ENCODE measurements at regions not wholly inside any gene's neighbourhood (a gene's known extent, or its start where the extent isn't known, plus 50 kb on each side); places are given as distances from the start of the nearest gene placed in this dataset.

DNA sequence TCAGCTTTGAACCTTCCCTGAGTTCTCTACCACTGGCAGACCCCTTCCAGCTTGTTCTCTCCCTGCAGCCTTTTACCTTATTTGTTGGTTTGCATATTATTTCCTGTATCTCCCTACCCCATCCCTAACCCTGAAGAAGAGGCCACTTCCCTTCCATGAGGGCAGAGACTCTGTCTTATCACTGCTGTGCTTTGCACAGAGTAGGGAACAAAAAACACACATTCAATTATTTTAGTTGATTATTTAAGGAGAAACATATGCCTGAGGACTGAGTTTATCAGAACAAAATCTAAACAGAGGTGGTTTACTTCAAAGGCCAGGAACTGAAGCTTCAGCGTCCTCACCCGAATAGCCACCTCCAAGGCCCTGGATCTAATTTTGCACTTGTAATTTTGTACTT is 111.7 kb upstream of the RFLNA start:
- DNase-seq (ENCODE audit: low read depth): no peak
- no peak for TF ChIP-seq CTCF (conservative IDR thresholded peaks at IDR 0.05; ENCODE audit: control insufficient read depth, insufficient read depth, low read depth, low read length)
- no peak overlapping the region for H3K4me3 ChIP-seq (ENCODE audit: control insufficient read depth, low read depth, low read length)

- DNase-seq (ENCODE audit: low read depth): no peak
- H3K4me3 ChIP-seq (ENCODE audit: control insufficient read depth, low read depth, low read length): no peak overlapping the region
- TF ChIP-seq CTCF (conservative IDR thresholded peaks at IDR 0.05; ENCODE audit: control insufficient read depth, insufficient read depth, low read depth, low read length): no peak
Measured at GRCh38 chr12:124184456-124184855, 110.4 kb upstream of the RFLNA start.

DNA sequence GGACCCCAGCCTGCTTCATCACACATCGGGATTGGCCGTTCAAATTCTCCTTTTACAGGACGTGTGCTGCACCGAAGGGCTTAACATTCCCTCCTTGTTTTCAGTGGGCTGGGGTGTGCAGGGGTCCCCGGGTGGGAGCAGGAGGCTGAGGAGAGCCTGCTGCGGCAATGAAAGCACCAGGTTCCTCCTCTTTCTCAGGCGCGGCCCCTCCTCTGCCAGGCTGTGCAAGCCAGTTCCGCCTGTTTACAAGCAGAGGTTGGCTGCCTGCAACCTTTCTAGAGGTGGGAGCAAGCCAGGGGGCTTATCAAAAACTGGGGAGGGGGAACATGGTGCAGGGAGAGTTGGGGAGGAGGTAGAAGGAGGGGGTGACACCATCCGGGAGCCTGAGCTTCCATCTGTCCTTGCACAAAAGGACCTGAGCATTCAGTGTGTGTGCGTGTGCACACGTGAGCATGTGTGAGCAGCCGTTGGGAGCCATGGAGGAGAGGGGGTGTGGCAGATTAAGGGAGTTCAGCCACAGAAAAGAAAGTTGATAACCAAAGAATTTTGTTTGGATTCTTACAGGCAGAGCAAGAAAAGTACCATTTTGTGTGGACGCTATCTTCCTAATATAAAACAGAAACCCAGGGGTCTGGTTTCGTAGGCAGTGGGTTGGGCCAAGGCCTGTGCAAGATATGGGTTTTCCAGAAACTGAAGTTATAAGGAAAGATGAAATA is 108.8 kb upstream of the RFLNA start:
- DNase-seq (ENCODE audit: low read depth): no peak
- TF ChIP-seq CTCF (conservative IDR thresholded peaks at IDR 0.05; ENCODE audit: control insufficient read depth, insufficient read depth, low read depth, low read length): no peak
- H3K4me3 ChIP-seq (ENCODE audit: control insufficient read depth, low read depth, low read length): no peak overlapping the region

GRCh38 chr12:124188084-124188483 is 106.8 kb upstream of the RFLNA start:
- H3K4me3 ChIP-seq (ENCODE audit: control insufficient read depth, low read depth, low read length): no peak overlapping the region
- no peak for DNase-seq (ENCODE audit: low read depth)
- no peak for TF ChIP-seq CTCF (conservative IDR thresholded peaks at IDR 0.05; ENCODE audit: control insufficient read depth, insufficient read depth, low read depth, low read length)

DNA sequence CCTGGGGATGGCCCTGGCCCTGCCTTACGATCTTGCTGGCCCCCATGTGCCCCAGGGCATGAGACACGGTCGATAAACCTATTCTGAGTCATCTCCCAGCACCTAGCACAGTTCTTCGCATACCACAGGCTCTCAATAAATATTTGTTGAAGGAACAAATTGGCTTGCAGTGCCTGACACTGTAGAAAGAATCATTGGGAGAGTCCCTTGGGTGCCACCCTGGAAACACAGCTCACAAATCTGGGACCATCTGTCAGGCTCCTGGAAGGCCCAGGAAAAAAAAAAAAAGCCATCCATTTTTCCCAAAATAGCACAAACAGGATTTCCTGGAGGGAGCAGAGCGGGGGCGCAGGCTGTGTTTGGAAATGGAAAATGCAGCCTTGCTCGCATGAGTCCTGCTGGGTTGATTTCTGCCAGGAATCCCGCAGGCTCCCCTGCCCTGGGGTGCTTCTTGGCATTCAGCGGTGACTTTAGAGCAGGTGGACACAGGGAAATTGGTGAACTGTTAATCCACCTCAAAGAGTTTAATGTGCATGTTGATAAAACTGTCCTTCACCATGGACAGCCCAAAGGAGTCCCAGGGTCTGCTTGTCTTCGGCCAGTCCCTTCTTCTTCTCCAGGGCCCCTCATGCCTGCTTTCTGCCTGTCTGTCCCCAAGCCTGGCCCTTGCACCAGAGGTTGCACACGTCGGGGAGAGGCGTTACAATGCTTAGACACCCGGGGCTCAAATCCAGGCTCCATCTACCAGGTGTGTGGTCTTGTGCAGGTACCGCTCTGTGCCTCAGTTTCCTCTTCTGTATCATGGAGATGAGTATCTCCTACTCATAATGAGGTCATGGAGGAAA is 106.1 kb upstream of the RFLNA start:
- no peak for TF ChIP-seq CTCF (conservative IDR thresholded peaks at IDR 0.05; ENCODE audit: control insufficient read depth, insufficient read depth, low read depth, low read length)
- no peak overlapping the region for H3K4me3 ChIP-seq (ENCODE audit: control insufficient read depth, low read depth, low read length)
- DNase-seq (ENCODE audit: low read depth): no peak

DNA sequence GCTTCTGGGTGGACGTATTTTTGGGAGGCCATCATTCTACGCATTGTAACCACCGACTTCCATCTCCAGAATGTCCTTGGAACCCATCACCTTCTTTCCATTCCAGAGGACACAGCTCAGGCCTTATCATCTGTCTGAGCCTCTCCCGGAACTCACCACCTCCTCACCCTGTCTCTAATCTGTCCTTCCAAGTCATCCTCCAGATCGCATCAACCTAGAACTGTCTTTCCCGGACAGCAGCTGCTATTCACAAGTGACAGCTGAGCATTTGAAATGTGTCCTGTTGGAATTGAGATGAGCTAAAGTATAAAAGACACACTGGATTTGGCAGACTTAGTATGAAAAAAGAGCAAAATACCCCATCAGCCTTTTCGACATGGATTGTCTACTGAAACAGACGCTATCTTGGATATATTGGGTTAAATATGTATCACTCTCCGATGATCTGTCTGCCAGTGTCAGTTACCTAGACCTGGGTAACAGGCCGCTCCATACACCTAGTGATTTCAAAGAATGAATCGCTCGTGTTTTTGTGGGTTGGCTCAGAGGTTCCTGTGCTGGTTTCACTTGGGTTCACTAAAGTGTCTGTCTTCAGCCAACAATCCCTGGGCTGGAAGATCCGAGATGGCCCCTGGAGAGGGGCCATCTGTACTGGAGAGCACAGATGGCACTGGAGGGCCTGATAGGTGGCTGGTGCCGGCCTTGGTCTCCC is 104.4 kb upstream of the RFLNA start:
- no peak for DNase-seq (ENCODE audit: low read depth)
- no peak for TF ChIP-seq CTCF (conservative IDR thresholded peaks at IDR 0.05; ENCODE audit: control insufficient read depth, insufficient read depth, low read depth, low read length)
- H3K4me3 ChIP-seq (ENCODE audit: control insufficient read depth, low read depth, low read length): no peak overlapping the region
